Dendritic cell treated with granulocyte-macrophage colony-stimulating factor and Interleukin-4, amounts not matched to agents 40 ng/mL and 50 ng/mL, for 4 days (primary cell): ENCODE measurements at regions not wholly inside any gene's neighbourhood (a gene's known extent, or its start where the extent isn't known, plus 50 kb on each side); places are given as distances from the start of the nearest gene placed in this dataset.

Source experiments
- H3K27ac Mint-ChIP-seq: one replicate; pipeline ENCODE4 v1.8.0; 2022; ENCODE audit warnings: mild to moderate bottlenecking, mixed read lengths
- H3K27me3 Mint-ChIP-seq: one replicate; pipeline ENCODE4 v1.8.0; 2022; ENCODE audit warnings: mild to moderate bottlenecking, mixed read lengths
- H3K36me3 Mint-ChIP-seq: one replicate; pipeline ENCODE4 v1.8.0; 2022; ENCODE audit warnings: low read depth, mixed read lengths
- H3K4me1 Mint-ChIP-seq: one replicate; pipeline ENCODE4 v1.8.0; 2022; ENCODE audit warnings: low read depth, mixed read lengths
- H3K4me3 Mint-ChIP-seq: one replicate; pipeline ENCODE4 v1.8.0; 2022; ENCODE audit warnings: mild to moderate bottlenecking, moderate library complexity, mixed read lengths
- H3K9me3 Mint-ChIP-seq: one replicate; pipeline ENCODE4 v1.8.0; 2022; ENCODE audit warnings: mixed read lengths
- intact Hi-C: fragments of 100-400 bp; cut with micrococcal nuclease; formaldehyde crosslinking; loops from one replicate; pipeline ENCODE4 v1.15.0; 2022

DNA sequence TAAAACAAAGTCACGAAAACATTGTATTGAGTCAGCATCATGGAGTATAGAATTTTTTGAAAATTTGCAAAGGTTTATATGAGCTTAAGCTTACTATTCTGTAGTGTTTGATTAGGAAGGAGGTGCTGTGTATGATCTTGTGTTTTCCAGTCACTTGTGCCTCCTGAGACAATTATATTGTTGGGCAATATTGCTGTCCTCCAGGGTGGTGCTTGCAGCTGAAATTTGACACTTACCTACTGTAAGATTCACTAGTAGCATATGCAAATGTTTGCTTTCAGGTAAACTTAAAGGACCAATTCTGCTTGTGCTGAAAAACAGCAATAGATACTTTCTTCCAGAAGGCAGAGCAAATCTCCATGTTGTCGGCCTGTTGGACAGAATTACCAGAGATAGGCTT is 268.0 kb downstream of the TGFB2 start:
- no peak overlapping the region for H3K27ac Mint-ChIP-seq
- no peak overlapping the region for H3K4me3 Mint-ChIP-seq
- peaks cover 7% of the 10 kb centered on the region for H3K9me3 Mint-ChIP-seq
- no peaks in the 10 kb centered on the region for H3K4me1 Mint-ChIP-seq
- intact Hi-C loops: no loop called here
- H3K36me3 Mint-ChIP-seq: no peaks in the 10 kb centered on the region
- no peaks in the 10 kb centered on the region for H3K27me3 Mint-ChIP-seq

DNA sequence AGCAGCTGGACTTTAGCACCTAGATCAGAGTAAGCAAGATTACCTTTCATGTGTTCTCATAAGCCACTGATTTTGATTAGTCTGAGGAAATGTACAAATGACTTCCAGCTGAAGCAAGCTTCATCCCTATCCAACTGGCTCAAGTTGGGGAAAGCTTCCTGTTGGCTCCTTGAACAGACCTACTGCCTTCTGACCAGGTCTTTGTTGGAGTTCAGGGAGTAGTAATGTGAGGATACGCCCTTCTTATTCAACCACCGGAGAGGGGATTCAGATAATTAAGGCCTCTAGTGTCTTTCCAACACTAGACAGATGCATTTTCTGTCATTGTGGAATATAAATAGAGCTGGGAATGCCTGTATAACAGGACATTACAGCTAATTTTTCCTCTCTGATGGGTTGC is 268.9 kb downstream of the TGFB2 start:
- intact Hi-C loops: no loop called here
- no peaks in the 10 kb centered on the region for H3K36me3 Mint-ChIP-seq
- no peak overlapping the region for H3K27ac Mint-ChIP-seq
- H3K4me3 Mint-ChIP-seq: no peak overlapping the region
- no peaks in the 10 kb centered on the region for H3K27me3 Mint-ChIP-seq
- no peaks in the 10 kb centered on the region for H3K9me3 Mint-ChIP-seq
- no peaks in the 10 kb centered on the region for H3K4me1 Mint-ChIP-seq

- H3K27ac Mint-ChIP-seq: no peak overlapping the region
- H3K9me3 Mint-ChIP-seq: no peaks in the 10 kb centered on the region
- H3K27me3 Mint-ChIP-seq: no peaks in the 10 kb centered on the region
- no peaks in the 10 kb centered on the region for H3K36me3 Mint-ChIP-seq
- no peaks in the 10 kb centered on the region for H3K4me1 Mint-ChIP-seq
- H3K4me3 Mint-ChIP-seq: no peak overlapping the region
- intact Hi-C loops: no loop called here
Measured at GRCh38 chr1:218616681-218617080, 271.5 kb downstream of the TGFB2 start.

- H3K9me3 Mint-ChIP-seq: no peaks in the 10 kb centered on the region
- intact Hi-C loops: no loop called here
- H3K27me3 Mint-ChIP-seq: no peaks in the 10 kb centered on the region
- H3K4me1 Mint-ChIP-seq: no peaks in the 10 kb centered on the region
- no peak overlapping the region for H3K4me3 Mint-ChIP-seq
- no peaks in the 10 kb centered on the region for H3K36me3 Mint-ChIP-seq
- no peak overlapping the region for H3K27ac Mint-ChIP-seq
Measured at GRCh38 chr1:218617986-218618385, 272.9 kb downstream of the TGFB2 start.

GRCh38 chr1:218620956-218621355 is 275.8 kb downstream of the TGFB2 start:
- no peaks in the 10 kb centered on the region for H3K27me3 Mint-ChIP-seq
- no peaks in the 10 kb centered on the region for H3K9me3 Mint-ChIP-seq
- intact Hi-C loops: no loop called here
- H3K27ac Mint-ChIP-seq: no peak overlapping the region
- H3K36me3 Mint-ChIP-seq: no peaks in the 10 kb centered on the region
- no peaks in the 10 kb centered on the region for H3K4me1 Mint-ChIP-seq
- H3K4me3 Mint-ChIP-seq: no peak overlapping the region

GRCh38 chr1:218624052-218624451 is 278.9 kb downstream of the TGFB2 start:
- Mint-ChIP-seq H3K4me3 (no peak overlapping the region), H3K27me3 (no peaks in the 10 kb centered on the region), H3K27ac (no peak overlapping the region), H3K9me3 (no peaks in the 10 kb centered on the region), H3K4me1 (no peaks in the 10 kb centered on the region), H3K36me3 (no peaks in the 10 kb centered on the region)
- intact Hi-C loops: no loop called here

DNA sequence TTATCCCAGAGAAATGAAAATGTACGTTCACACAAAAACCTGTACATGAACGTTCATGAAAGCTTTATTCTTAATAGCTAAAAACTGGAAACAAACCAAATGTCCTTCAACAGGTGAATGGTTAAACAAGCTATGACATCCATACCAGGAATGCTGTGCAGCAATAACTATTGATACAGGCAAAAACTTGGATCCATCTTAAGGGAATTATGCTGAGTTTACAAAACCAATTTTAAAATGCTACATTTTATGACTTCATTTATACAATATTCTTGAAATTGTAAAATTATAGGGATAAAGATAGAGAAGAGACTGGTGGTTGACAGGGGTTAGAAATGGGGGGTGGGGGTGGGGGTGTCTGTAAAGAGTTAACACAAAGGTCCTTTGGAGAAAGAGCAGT is 280.3 kb downstream of the TGFB2 start:
- no peaks in the 10 kb centered on the region for H3K27me3 Mint-ChIP-seq
- intact Hi-C loops: no loop called here
- peaks cover 8% of the 10 kb centered on the region for H3K9me3 Mint-ChIP-seq
- no peak overlapping the region for H3K4me3 Mint-ChIP-seq
- H3K4me1 Mint-ChIP-seq: no peaks in the 10 kb centered on the region
- no peak overlapping the region for H3K27ac Mint-ChIP-seq
- H3K36me3 Mint-ChIP-seq: no peaks in the 10 kb centered on the region

DNA sequence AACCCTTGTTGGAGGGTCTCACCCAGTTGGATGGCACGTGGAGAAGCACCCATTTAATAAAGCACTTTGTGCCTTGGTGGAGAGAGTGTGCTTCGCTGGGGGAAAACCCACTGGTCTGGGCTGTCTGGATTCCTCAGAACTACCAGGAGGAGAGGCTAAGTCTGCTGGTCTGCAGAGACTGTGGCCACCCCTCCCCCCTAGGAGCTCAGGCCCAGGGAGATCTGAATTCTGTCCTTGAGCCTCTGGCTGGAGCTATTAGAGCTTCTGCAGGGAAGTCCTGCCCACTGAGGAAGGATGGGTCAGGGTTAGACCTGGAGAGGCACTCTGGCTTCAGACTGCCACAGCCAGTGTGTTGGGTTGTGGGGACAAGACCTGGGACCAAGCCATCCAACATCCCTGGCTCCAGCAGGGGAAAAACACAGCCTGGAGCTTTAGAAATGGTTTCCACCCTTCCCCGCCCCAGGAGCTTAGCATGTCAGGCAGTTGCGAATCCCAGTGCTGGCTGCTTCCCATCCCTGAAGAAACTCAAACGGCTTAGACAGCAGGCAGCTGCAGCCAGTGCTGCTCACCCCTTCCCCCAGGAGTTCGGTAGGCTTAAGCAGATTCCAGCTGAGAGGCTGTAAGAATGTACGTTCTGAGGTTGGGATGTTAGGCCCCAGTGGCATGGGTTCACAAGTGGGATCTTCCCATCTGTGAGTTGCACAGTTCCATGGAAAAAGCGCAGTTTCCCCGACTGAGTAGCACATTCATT is 288.3 kb downstream of the TGFB2 start:
- intact Hi-C loops: no loop called here
- H3K4me1 Mint-ChIP-seq: no peaks in the 10 kb centered on the region
- peaks cover 37% of the 10 kb centered on the region for H3K9me3 Mint-ChIP-seq
- no peak overlapping the region for H3K4me3 Mint-ChIP-seq
- H3K27me3 Mint-ChIP-seq: no peaks in the 10 kb centered on the region
- no peak overlapping the region for H3K27ac Mint-ChIP-seq
- no peaks in the 10 kb centered on the region for H3K36me3 Mint-ChIP-seq

DNA sequence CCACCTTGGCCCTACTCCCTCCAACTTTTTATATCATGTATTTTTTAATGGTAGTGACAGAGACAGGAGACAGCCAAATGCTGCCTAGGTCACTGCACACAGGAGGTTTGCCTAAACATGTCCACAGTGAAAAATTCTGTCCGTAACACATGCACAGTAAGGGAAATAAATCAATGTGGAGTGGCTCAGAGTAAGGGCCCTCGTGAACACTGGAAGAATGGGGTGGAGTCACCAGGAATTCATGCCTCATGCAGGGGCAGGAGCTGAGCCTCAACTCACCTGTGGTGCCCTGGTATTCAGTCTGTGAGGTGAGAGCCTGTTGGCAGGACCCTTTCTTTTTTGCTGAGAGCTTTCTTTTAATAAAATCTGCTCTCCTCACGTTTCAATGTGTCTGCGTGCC is 289.1 kb downstream of the TGFB2 start:
- intact Hi-C loops: no loop called here
- H3K27me3 Mint-ChIP-seq: no peaks in the 10 kb centered on the region
- H3K4me1 Mint-ChIP-seq: no peaks in the 10 kb centered on the region
- H3K9me3 Mint-ChIP-seq: peaks cover 37% of the 10 kb centered on the region
- H3K36me3 Mint-ChIP-seq: no peaks in the 10 kb centered on the region
- H3K27ac Mint-ChIP-seq: no peak overlapping the region
- H3K4me3 Mint-ChIP-seq: no peak overlapping the region

- no peaks in the 10 kb centered on the region for H3K4me1 Mint-ChIP-seq
- H3K27me3 Mint-ChIP-seq: no peaks in the 10 kb centered on the region
- intact Hi-C loops: no loop called here
- H3K9me3 Mint-ChIP-seq: peaks cover 18% of the 10 kb centered on the region
- no peak overlapping the region for H3K27ac Mint-ChIP-seq
- H3K36me3 Mint-ChIP-seq: no peaks in the 10 kb centered on the region
- no peak overlapping the region for H3K4me3 Mint-ChIP-seq
Measured at GRCh38 chr1:218636548-218636947, 291.4 kb downstream of the TGFB2 start.

GRCh38 chr1:218640173-218640572 is 295.0 kb downstream of the TGFB2 start:
- Mint-ChIP-seq H3K4me3 (no peak overlapping the region), H3K27me3 (no peaks in the 10 kb centered on the region), H3K9me3 (no peaks in the 10 kb centered on the region), H3K4me1 (no peaks in the 10 kb centered on the region), H3K27ac (no peak overlapping the region), H3K36me3 (no peaks in the 10 kb centered on the region)
- intact Hi-C loops: no loop called here

GRCh38 chr1:218642033-218642948 is 297.2 kb downstream of the TGFB2 start:
- Mint-ChIP-seq H3K36me3 (no peaks in the 10 kb centered on the region), H3K27ac (no peak overlapping the region)
- intact Hi-C loops: no loop called here

GRCh38 chr1:218643281-218643680 is 298.1 kb downstream of the TGFB2 start:
- intact Hi-C loops: no loop called here

More at GRCh38 chr1:218642033-218642948, 297.2 kb downstream of the TGFB2 start:
- no peak overlapping the region for H3K4me3 Mint-ChIP-seq
- H3K27me3 Mint-ChIP-seq: no peaks in the 10 kb centered on the region
- H3K4me1 Mint-ChIP-seq: no peaks in the 10 kb centered on the region
- H3K9me3 Mint-ChIP-seq: no peaks in the 10 kb centered on the region

DNA sequence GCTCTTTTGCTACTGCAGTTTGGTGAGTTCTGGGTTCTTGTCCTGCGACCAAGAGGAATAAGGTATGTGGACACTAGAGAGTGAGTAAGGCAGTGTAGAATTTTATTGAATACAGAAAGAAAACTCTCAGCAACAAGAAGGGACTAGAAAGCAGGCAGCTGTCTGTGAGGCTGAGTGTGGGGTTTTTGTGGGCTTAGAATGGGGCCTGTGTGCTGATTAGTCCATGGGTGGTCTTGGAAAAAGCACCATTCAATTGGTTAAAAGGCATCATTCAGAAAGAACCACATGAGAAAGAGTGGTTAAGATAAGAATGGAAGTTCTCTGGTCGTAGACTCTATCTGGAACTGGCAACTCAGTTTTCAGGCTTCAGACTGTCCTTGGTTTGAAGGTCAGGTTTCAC is 298.8 kb downstream of the TGFB2 start:
- no peaks in the 10 kb centered on the region for H3K36me3 Mint-ChIP-seq
- no peak overlapping the region for H3K27ac Mint-ChIP-seq
- no peak overlapping the region for H3K4me3 Mint-ChIP-seq
- H3K27me3 Mint-ChIP-seq: no peaks in the 10 kb centered on the region
- H3K9me3 Mint-ChIP-seq: no peaks in the 10 kb centered on the region
- intact Hi-C loops: no loop called here
- H3K4me1 Mint-ChIP-seq: no peaks in the 10 kb centered on the region

More at GRCh38 chr1:218643281-218643680, 298.1 kb downstream of the TGFB2 start:
- no peaks in the 10 kb centered on the region for H3K27me3 Mint-ChIP-seq
- no peaks in the 10 kb centered on the region for H3K4me1 Mint-ChIP-seq
- H3K9me3 Mint-ChIP-seq: no peaks in the 10 kb centered on the region
- H3K4me3 Mint-ChIP-seq: no peak overlapping the region
- no peak overlapping the region for H3K27ac Mint-ChIP-seq
- no peaks in the 10 kb centered on the region for H3K36me3 Mint-ChIP-seq
